Inflammatory macrophage treated with lipopolysaccharide for 1 hour (primary cell): ENCODE measurements at regions not wholly inside any gene's neighbourhood (a gene's known extent, or its start where the extent isn't known, plus 50 kb on each side); places are given as distances from the start of the nearest gene placed in this dataset.
"Not testable (repeated sequence)": the region's sequence is repeated elsewhere in the genome, so short reads cannot be mapped to it uniquely, and the experiment has no call there.

Experiments used
- DNase-seq, 2 donors: peaks; one replicate each; pipeline ENCODE4 v3.0.0-alpha.2; 2020 to 2022

- no peak for DNase-seq
Measured at GRCh38 chr6:27532820-27533538, 60.1 kb upstream of the ZNF184 start.

GRCh38 chr6:27531772-27532459, 59.0 kb upstream of the ZNF184 start:
- DNase-seq: no peak

- DNase-seq: not testable (repeated sequence)
Measured at GRCh38 chr6:27529796-27530195, 56.9 kb upstream of the ZNF184 start.

- DNase-seq: no peak
Measured at GRCh38 chr6:27528714-27529113, 55.8 kb upstream of the ZNF184 start.
